Vagina (tissue), 2 donors: ENCODE measurements at regions not wholly inside any gene's neighbourhood (a gene's known extent, or its start where the extent isn't known, plus 50 kb on each side); places are given as distances from the start of the nearest gene placed in this dataset.

Experiments used
- DNase-seq, 2 donors: peaks; one replicate each; pipeline ENCODE4 v3.0.0-alpha.2; 2017; ENCODE audit errors: extremely low spot score in 2 of 2
- H3K27ac ChIP-seq: fragments of 200-600 bp; sonication (generic); one replicate; pipeline ENCODE4 v1.5.1; 2019
- H3K27me3 ChIP-seq: fragments of 200-600 bp; sonication (generic); one replicate; pipeline ENCODE4 v1.5.1; 2019
- H3K36me3 ChIP-seq, 2 donors: fragments of 200-600 bp; sonication (generic); one replicate each; pipeline ENCODE4 v1.5.1; 2017 to 2019
- H3K4me1 ChIP-seq: fragments of 200-600 bp; sonication (generic); one replicate; pipeline ENCODE4 v1.5.1; 2019
- H3K4me3 ChIP-seq, 2 donors: fragments of 200-600 bp; sonication (generic); 1 replicate in 1 of 2; 2 replicates in 1 of 2; pipeline ENCODE4 v1.5.1; 2016 to 2019
- H3K9me3 ChIP-seq: fragments of 200-600 bp; sonication (generic); one replicate; pipeline ENCODE4 v1.5.1; 2019
- POLR2A ChIP-seq, 2 donors: fragments of 450-650 bp; IDR thresholded peaks; one replicate each; pipeline ENCODE4 v1.6.1; 2017; ENCODE audit warnings: antibody characterized with exemption in 2 of 2, mild to moderate bottlenecking in 2 of 2, moderate library complexity in 2 of 2
- POLR2AphosphoS5 ChIP-seq, 2 donors: sonication (generic); formaldehyde crosslinking; IDR thresholded peaks; one replicate each; pipeline ENCODE4 v1.9.0; 2017; ENCODE audit warnings: antibody characterized with exemption in 2 of 2, mild to moderate bottlenecking in 2 of 2, low read depth in 1 of 2; ENCODE audit not compliant: insufficient read depth in 1 of 2
- intact Hi-C: fragments of 100-400 bp; cut with DNase I; formaldehyde crosslinking; loops from one replicate; pipeline ENCODE4 v1.15.1; 2023
- TF ChIP-seq, protein P1 (sequence below), 3 experiments: fragments of 450-650 bp in 2 of 3; fragments of 200-600 bp in 1 of 3; sonication (generic) in 1 of 3; IDR thresholded peaks; one replicate each; pipeline ENCODE4 v1.5.1; 2017 to 2019; ENCODE audit warnings: antibody characterized with exemption in 3 of 3, mild to moderate bottlenecking in 2 of 3, moderate library complexity in 2 of 3

DNA sequence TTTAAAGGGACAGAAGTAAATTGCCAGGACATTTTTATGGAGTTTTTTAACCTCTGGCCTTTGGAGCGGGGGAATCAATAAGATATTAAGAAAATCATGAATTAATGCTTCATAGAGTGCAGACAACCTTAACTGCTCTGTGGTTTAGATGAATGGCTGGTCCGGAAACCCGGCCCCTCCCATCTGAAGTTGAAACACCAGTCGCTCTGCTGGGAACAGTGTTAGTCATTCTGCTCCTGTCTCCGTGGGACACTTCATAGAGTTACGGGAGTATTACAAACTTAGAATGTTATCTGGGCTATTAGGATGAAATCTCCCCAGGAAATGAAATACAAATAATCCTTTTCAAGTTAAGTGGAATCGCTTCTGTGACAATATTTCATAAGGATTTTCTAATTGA, 110.1 kb upstream of the IRX2 start:
- no peak for DNase-seq
- Histone ChIP-seq H3K36me3 (no peaks in the 10 kb centered on the region), H3K4me1 (no peaks in the 10 kb centered on the region), H3K27ac (no peak overlapping the region), H3K4me3 (no peak overlapping the region), H3K27me3 (no peaks in the 10 kb centered on the region), H3K9me3 (no peaks in the 10 kb centered on the region)
- TF ChIP-seq POLR2A (IDR thresholded peaks at IDR 0.05) (no peak), POLR2AphosphoS5 (IDR thresholded peaks at IDR 0.05; ENCODE audit: insufficient read depth in 1 of 2, low read depth in 1 of 2) (no peak)
- TF ChIP-seq, protein P1, sequence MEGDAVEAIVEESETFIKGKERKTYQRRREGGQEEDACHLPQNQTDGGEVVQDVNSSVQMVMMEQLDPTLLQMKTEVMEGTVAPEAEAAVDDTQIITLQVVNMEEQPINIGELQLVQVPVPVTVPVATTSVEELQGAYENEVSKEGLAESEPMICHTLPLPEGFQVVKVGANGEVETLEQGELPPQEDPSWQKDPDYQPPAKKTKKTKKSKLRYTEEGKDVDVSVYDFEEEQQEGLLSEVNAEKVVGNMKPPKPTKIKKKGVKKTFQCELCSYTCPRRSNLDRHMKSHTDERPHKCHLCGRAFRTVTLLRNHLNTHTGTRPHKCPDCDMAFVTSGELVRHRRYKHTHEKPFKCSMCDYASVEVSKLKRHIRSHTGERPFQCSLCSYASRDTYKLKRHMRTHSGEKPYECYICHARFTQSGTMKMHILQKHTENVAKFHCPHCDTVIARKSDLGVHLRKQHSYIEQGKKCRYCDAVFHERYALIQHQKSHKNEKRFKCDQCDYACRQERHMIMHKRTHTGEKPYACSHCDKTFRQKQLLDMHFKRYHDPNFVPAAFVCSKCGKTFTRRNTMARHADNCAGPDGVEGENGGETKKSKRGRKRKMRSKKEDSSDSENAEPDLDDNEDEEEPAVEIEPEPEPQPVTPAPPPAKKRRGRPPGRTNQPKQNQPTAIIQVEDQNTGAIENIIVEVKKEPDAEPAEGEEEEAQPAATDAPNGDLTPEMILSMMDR (IDR thresholded peaks at IDR 0.05), result no peak
- intact Hi-C loops, result no loop called here

DNA sequence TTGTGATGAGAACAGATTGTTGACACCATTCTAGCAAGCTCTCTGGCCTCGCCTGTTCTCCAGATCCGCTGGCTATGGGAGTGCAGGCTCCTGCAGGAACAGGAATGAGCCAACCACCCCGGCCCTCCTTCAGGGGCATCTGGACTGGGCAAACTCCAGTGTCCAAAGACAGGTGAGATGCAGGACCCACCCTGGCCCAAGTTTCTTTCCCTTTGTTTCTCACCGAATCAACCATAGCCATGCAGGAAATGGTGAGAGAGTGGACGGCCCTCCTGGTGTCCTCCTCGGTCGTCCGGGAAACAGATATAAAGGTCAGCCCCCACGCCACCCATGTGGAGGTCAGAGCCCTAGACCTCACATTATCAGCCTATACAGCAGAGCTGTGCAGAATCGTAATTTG, 108.6 kb upstream of the IRX2 start:
- H3K9me3 ChIP-seq, result no peaks in the 10 kb centered on the region
- no peaks in the 10 kb centered on the region for H3K27me3 ChIP-seq
- no peak overlapping the region for H3K4me3 ChIP-seq
- no peak for DNase-seq
- TF ChIP-seq, protein P1 (IDR thresholded peaks at IDR 0.05), result no peak
- TF ChIP-seq POLR2AphosphoS5 (IDR thresholded peaks at IDR 0.05; ENCODE audit: insufficient read depth in 1 of 2, low read depth in 1 of 2) (no peak), POLR2A (IDR thresholded peaks at IDR 0.05) (no peak)
- no peak overlapping the region for H3K27ac ChIP-seq
- intact Hi-C loops, result no loop called here
- H3K36me3 ChIP-seq, result no peaks in the 10 kb centered on the region
- H3K4me1 ChIP-seq, result no peaks in the 10 kb centered on the region

DNA sequence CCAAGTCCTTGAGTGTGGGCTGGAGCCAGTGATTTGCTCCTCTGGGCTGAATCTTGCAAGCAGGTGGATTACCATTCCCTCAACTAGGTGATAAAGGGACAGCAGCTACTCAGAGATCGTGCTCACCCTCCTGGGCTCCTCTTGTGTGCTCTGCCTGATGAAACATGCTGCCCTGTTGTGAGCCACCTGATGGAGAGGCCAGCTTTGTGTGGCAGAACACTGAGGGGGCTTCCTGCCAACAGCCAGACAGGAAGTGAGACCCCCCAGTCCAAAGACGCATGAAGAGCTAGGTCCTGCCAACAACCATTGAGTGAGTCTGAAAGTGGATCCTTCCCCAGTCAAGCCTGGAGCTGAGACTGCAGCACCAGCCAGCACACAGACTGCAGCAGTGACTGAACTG, 106.4 kb upstream of the IRX2 start:
- intact Hi-C loops, result no loop called here
- TF ChIP-seq POLR2AphosphoS5 (IDR thresholded peaks at IDR 0.05; ENCODE audit: insufficient read depth in 1 of 2, low read depth in 1 of 2) (no peak), POLR2A (IDR thresholded peaks at IDR 0.05) (no peak)
- TF ChIP-seq, protein P1 (IDR thresholded peaks at IDR 0.05), result no peak

DNA sequence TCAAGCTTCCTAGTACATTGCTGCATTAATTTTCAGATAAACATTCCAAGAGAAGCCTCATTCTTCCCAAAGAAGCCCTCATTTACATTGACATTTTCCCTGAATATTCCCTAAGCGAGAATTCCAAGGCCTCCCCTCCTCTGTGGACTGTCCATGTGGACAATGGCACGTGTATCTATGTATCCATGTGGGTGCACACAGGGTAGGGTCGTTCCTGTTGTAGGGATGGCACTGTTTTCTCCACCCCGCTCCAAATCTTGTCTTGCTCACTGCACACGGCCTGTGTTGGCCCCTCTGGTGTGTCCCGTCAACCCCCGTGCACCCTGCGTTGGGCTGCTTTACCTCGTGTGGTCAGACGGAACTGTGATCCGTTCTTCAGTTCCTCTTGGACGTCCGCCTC, 104.7 kb upstream of the IRX2 start:
- DNase-seq, result no peak
- Histone ChIP-seq H3K4me1 (no peaks in the 10 kb centered on the region), H3K27me3 (no peaks in the 10 kb centered on the region), H3K36me3 (no peaks in the 10 kb centered on the region), H3K4me3 (no peak overlapping the region), H3K27ac (no peak overlapping the region), H3K9me3 (no peaks in the 10 kb centered on the region)
- intact Hi-C loops, result no loop called here
- TF ChIP-seq, protein P1 (IDR thresholded peaks at IDR 0.05), result no peak
- TF ChIP-seq POLR2A (IDR thresholded peaks at IDR 0.05) (no peak), POLR2AphosphoS5 (IDR thresholded peaks at IDR 0.05; ENCODE audit: insufficient read depth in 1 of 2, low read depth in 1 of 2) (no peak)

More for the DNA sequence above, 106.4 kb upstream of the IRX2 start:
- Histone ChIP-seq H3K36me3 (no peaks in the 10 kb centered on the region), H3K4me3 (no peak overlapping the region), H3K27ac (no peak overlapping the region), H3K9me3 (no peaks in the 10 kb centered on the region), H3K4me1 (no peaks in the 10 kb centered on the region), H3K27me3 (no peaks in the 10 kb centered on the region)
- no peak for DNase-seq

DNA sequence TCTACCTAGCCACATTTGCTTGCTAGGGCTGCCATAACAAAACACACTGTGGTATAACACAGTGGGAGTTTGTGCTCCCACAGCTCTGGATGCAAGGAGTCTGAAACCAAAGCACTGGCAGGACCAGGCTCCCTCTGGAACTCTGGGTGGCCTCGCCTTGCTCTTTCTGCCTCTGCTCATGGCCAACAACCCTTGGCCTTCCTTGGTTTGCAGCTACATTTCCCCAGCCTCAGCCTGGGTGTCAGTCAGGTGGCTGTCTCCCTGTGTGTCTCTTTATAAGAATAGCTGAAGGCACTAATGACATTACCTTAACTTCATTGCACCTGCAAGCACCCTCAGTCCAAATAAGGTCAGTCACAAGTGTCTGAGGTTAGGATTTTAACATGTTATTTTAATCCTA, 101.0 kb upstream of the IRX2 start:
- Histone ChIP-seq H3K36me3 (no peaks in the 10 kb centered on the region), H3K9me3 (no peaks in the 10 kb centered on the region), H3K4me3 (no peak overlapping the region), H3K27ac (no peak overlapping the region), H3K4me1 (no peaks in the 10 kb centered on the region), H3K27me3 (no peaks in the 10 kb centered on the region)
- no peak for TF ChIP-seq POLR2A (IDR thresholded peaks at IDR 0.05)
- no peak for TF ChIP-seq POLR2AphosphoS5 (IDR thresholded peaks at IDR 0.05; ENCODE audit: insufficient read depth in 1 of 2, low read depth in 1 of 2)
- TF ChIP-seq, protein P1 (IDR thresholded peaks at IDR 0.05), result no peak
- no peak for DNase-seq
- intact Hi-C loops, result no loop called here
